ELF-1 (cell line): ENCODE measurements at regions not wholly inside any gene's neighbourhood (a gene's known extent, or its start where the extent isn't known, plus 50 kb on each side); places are given as distances from the start of the nearest gene placed in this dataset.
"Not testable (repeated sequence)": the region's sequence is repeated elsewhere in the genome, so short reads cannot be mapped to it uniquely, and the experiment has no call there.

Experiments used
- DNase-seq: peaks from one replicate; pipeline ENCODE4 v3.0.0-alpha.2; 2016; ENCODE audit warnings: low read depth, low spot score

DNA sequence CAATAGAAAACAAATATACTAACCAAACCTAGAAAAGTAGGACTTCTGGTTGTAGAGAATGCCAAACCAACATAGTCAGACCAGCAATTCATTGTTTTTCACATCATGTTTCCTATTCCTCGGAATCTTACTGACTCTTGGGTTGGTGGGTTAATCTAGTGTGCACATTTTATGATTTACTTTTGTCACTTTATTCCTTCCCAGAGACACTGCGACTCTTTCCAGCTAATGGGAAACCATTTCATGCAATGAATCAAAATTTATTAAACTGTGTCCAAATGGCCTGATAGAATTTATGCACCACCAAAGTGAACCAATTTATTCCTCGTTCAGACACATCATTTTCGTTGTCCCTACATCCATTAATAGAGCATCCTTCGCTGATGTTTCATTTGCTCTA lies 464.9 kb downstream of the RPS29 start:
- DNase-seq, result no peak

DNA sequence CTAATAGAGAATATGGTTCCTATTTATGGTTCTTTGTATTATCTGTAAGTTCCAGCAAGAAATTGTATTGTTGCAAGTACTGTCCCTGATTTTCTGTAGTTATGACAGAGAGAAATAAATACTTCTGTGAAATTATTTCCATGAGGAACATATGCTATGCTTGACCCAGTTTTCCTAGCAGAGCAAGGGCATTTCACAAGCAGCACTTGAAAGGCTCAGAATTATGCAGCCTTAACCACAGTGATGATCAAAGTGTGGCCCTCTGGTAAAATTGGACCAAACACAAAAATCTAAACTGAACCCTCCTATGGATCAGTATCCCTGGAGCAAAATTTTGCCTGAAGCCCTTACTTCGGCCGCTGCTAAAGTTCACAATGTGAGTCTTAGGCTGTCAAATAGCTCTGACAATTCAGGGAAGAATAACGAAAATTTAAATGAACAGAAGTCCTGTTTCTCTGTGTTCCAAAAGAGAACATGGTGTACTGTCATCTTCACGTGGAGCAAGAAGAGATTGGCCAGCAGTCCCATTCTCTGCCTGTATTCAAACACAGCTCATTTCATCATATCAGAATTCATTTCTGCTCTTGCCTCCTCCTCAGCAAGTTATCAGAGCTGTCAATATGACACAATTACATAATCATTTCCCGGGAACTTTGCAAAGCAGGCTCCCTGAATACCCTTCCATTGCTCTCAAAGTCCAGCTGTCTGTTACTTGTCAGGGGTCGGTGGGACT lies 471.9 kb downstream of the RPS29 start:
- no peak for DNase-seq

DNA sequence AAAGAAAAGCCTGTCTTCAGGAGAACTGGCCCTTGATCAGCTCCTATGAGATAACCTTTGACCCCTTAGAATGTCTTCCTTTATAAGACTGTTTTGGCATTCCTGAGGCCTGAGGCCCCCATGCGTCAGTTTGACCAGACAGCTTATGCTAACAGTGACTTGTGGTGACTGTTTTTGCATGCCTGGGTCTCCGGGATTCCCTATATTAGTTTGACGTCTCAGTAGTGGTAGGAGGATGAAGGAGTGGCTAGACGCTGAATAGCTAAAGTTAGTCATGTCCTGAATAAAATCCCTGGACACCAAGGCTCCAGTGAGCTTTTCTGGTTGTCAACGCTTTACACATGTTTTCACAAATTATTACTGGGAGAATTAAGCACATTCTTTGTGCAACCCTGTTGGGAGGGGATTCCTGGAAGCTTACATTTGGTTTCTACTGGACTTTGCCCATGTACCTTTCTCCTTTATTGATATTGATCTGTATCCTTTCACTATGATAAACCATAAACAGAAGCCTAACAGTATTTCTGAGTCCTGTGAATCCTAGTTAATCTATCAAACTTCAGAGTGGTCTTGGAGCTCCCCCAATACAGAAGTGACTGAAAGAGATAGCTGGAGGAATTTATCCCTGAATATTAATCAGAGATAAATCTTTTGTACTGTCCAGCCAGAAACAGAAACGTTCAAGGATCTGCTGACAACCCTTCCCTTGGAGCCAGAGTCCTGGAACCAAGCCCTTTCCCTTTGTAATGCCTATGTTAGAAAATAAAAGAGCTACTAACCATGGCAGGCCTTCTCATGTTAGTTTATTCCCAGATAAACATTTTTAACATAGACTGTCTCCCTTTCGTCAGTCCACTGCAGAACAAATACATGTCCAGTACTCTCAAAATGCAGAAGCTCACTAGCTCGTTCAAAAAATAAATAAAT lies 479.2 kb downstream of the RPS29 start:
- DNase-seq, result peak; percentile 76

DNA sequence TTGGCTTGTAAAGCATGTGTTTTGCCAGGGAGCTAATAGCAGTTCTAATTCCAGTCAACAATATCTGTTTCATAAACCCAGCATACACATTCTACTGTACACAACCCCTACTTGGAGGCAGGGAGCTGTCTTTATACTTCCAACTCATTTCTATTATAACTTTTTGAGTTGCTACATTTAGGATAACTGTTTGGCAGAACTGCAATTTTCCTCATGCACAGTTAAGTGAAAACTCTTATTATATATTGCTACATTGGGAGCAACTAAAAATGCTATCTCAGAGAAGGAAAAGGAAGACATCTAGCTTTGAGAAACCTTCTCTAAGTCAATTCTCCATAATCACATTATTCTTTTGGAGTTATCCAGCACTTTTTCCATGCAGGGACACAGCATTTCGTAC lies 480.2 kb downstream of the RPS29 start:
- no peak for DNase-seq

DNA sequence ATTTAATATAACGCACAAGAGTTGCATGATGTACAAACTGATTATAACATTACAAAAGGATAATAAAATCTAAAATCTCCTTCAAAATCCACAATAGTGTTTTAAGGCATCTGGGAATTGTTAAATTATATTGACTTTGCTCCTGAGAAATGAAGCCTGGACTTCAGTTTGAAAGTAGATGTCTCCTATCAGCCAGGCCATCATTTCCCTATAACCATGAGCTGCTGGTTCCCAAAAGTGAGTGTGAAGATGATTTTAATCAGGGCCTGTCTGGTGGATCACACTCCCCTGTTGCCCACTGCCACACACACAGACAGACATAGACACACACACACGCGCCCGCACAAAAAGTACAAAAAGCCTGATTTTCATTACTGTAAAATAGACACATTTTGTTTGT lies 480.7 kb downstream of the RPS29 start:
- DNase-seq, result no peak

DNA sequence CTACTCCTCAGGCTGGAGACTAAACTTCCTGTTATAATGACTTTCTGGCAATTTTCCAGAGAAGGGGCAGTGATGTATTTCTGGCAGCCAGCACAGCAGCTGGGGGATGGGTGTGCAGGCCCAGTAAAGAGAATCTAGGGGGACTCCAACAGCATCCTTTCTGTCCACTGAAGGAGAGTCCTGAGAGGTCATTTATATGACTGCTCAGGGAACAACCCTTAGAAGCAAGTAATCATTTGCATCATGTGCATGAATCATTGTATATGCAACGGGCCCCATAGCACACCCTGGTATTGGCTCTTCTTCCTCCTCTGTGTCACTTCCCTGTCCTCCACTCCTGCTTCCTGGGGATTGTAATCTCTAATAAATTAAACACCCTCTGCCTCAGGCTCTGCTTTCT lies 493.8 kb downstream of the RPS29 start:
- DNase-seq, result no peak

DNA sequence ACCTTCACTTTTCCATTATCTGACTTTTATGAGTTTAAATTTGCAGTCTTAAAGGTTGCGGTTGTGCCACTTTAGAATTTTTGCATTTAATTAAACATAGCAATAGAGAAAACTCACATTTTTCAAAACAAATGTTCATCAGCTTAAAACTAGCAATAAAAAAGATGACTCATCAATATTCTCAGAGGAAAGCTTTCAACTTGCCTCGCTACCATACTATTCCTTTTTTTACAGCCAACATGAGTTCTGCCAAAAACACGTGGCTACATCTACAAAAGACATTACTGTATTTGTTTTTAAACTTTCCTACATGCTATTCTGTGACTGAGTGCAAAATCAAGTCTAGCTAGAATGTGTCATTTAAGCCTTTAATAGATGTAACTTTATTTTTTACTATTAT lies 497.1 kb downstream of the RPS29 start:
- no peak for DNase-seq

DNA sequence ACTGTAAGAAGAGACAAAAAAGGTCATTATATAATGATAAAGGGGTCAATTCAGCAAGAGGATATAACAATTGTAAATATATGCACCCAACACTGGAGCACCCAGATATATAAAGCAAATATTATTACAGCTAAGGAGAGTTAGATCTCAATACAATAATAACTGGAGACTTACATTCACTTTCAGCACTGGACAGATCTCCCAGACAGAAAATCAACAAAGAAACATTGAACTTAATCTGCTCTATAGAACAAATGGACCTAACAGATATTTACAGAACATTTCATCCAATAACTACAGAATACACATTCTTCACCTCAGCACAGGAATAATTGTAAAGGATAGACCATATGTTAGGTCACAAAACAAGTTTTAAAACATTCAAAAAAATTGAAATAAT lies 512.9 kb downstream of the RPS29 start:
- not testable (repeated sequence) for DNase-seq

DNA sequence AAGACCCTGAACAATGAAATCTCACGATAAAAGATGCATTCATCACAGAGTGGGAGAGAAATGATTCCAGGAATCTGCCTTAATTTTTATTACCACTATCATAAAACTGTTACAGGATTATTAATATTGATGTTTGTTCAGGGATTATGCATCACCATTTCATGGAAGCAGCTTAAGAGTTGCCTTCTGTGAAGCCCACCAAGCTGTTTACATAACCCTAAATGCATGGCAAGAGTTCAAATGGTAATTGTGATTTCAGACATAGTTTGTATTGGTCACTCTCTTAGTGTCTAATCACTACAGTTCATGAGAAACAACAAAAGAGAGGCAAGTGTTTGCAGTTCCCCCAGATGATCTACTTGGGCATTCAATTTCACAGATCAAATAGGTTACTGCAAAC lies 527.7 kb downstream of the RPS29 start:
- DNase-seq, result no peak

DNA sequence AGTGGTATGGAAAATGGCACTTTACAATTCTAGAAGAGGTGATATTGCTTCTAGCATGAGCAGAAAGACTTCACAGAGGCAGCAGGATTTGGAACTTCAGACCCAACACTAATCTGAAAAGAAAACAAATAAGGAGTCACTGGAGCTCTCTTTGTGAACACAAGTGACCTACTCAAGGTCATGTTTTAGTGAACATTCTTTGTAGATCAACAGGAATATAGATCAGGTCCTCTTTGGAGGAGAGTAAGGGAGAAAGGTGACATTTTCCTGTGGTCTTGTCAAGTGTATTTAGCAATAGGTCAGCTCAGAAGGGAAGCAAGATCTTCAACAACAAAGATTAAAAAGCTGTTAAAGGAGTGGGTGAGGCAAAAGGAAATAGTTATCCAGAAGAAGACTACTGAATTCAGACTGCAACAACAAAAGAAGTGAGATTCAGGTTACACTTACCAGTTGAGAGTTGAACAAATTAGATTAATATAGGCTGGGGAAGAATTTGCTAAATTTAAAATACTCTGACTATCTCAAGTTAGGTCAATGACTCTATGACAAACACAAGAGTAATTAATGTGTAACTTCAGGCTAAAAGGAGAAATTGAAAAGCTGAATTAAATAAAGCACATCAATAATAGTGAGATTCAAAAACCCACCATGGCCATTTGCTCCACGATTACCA lies 528.2 kb downstream of the RPS29 start:
- no peak for DNase-seq

DNA sequence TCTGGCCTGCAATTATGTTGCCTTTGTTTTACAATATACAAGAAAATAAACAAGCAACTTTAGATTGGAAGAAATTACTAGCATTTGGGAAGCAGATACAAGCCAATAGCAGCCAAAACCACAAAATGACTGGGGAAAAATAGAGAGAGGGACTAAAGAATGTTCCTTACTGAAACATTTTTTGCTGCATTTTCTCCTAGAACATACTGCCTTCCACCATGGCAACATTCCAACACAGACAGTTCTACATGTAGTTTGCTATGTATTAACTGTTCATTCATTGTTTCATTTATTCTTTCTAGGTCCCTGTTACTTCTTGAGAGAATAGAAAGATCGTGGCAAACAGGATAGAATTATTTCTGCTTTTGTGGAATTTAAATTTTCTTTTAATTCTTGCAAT lies 530.2 kb downstream of the RPS29 start:
- no peak for DNase-seq

DNA sequence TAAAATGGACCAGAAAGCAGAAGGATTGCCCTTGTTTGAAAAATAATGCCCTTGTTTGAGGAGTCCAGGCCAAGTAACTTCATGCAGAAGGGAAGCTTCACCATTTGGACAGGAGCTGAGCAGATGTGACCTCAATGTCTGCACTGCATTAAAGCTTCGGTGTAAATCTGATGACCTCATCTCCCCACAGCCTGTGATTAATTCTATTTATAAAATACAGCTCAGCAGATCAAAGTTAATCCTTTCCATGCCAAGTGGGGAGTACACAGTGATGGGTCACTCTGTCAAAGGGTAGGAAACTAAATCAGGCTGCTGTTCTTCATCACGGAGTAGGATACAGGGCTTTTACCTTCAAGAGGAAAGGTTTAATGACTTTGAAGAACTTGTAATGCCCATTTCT lies 533.7 kb downstream of the RPS29 start:
- no peak for DNase-seq

DNA sequence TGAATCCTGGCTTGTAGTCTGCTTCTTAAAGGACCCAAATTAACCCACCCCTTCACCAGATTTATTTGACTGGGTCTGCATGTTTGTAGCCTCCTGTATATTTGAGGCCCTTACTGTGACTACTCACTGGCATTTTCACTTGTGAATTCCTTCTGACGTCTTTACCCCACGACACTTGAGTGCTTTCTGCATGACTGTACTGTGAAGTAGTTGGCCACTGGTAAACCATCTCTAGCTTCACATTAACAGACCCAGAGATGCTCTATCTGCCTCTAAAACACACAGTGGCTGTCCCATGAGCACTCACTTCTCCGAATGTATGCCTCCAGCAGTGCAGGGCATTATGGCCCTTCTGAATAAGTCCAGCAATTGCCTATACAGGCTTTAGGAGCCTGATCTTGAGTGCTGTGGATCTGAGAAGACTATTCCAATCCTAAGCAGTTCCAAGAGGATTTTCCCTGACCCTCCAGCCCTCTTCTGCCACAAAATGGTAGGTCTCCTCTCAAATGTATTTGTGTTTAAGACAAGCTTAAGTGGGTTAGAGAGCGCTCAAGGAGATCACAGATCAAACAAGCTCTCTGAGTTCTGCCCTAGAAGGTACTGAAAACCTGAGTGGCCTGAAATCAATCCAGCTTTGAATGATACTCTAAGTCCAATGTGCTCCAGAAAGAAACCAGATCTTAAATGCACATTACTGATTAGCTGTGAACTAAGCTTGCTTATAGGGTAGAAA lies 534.7 kb downstream of the RPS29 start:
- no peak for DNase-seq

DNA sequence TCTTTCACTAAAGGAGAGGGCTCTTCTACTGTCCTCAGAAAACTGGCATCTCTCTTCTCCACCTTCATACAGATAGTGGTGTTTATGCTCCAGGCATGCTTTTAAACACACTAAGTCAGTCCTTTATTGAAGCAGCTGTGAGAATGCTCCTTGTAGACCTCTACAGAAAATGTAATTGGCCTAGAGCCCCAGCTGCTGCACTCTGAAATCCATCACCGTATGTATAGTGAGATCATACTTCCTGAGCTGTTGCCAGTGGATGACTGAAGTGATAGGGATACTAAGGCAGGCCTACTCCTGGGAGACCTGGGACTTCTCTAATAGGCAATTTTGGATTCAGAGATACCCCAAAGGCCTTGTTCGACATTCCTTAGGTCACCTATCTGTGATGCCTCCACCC lies 535.4 kb downstream of the RPS29 start:
- no peak for DNase-seq

DNA sequence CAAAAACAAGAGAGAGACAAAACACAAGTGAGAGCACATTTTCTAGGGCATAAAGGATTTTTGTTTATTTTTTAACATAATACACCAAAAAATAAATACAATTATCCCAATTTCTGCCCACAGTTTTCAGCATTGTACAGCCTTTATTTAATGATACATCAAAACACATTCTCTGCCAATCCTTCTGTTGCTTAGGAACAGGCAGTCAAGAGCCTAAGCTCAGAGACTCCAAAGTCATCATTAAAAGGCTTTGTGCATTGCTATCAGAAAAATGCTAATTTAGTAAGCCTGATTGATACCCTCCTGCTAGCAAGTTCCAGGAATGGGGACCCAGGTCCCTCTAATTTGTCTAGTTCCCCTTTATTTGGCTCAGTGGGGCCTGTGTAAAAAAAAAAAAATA lies 536.5 kb downstream of the RPS29 start:
- no peak for DNase-seq

DNA sequence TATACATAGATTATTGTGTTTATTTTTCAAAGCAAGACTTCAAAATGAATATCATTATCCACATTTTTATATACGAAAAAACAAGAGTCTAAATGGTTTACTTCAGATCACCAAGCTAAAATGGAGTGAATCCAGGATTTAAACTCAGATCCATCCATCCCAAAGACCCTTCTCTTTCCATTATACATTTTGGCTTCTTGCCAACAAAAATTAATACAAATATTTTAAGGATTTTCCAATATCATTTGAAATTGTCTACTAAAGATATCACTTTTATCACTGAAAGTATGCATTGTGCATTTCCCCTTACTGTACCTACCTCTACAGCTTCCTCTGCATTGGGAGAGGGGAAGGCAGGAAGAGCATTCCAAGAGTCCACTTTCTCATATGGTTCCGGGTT lies 541.2 kb downstream of the RPS29 start:
- DNase-seq, result no peak

DNA sequence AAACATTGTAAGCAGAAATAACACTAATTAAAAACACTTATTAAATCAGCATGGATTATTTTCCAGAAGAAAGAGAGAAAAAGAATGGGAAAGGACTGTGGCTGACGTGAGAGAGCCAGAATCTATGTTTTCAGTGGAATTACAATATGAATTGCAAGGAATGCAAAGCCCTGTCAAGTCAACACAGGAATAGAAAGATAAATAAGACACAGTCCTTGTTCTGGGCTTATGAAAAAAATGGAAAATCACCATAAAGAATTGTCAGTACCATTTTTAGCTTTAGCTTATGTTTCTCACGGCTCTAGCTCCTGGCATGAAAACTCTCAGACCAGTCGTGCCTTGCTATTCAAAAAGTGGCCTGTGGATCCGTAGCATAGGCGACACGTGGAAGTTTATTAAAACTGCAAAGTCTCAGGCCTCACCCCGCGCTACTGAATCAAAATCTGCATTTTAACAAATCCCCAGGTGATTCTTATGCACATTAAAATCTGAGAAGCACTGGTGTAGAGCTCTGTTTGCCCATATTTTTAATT lies 549.1 kb downstream of the RPS29 start:
- DNase-seq, result no peak

DNA sequence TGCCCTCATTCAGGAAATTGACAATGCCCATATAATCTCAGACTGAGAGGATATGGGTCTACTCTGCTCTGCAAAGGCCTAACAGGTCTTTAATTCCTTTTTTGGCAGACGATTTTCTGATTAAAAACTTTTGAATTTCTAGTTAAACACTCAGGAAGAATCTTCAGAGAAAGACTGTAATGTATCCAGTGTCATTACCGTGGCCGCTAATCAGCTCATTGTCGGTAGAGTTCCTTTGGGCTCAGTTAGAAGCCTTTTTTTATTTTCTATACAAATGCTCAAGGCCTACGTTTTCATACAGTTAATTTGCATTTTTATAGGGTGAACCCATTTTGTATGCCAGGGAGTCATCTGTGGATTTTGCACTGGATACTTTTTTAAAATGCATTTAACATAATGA lies 549.9 kb downstream of the RPS29 start:
- no peak for DNase-seq

DNA sequence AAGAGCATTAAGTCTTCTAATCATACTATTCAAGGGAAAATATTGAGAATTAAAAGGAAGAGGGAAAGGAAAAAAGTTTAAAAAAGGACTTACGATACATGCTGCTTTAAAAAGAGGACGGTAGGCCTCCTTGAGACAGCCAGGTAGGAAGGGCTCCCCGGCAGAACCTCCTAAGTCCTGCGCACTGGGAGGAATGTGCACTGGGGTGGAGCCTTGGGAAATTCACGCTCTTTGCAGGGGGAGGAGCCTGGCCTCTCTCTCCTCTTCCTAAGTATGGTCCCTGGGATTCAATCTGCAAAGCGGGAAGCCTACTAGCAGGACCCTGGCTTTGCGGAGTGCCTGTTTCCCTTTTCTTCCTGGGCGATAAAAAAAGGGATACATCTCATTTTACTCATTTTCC lies 553.0 kb downstream of the RPS29 start:
- peak; percentile 8 for DNase-seq

DNA sequence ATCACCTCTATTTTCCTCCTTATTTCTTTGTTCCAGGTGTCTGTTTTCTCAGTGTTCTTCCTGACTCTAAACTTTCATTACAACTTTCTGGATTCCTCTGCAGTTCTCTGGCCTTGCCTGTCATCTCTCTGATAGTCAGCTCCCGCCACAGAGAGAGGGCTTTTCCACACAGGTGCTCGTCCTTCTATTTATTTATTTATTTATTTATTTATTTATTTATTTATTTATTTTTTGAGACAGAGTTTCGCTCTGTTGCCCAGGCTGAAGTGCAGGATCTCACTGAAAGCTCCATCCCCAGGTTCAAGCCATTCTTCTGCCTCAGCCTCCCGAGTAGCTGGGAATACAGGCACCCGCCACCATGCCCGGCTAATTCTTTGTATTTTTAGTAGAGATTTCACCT lies 554.5 kb downstream of the RPS29 start:
- not testable (repeated sequence) for DNase-seq

DNA sequence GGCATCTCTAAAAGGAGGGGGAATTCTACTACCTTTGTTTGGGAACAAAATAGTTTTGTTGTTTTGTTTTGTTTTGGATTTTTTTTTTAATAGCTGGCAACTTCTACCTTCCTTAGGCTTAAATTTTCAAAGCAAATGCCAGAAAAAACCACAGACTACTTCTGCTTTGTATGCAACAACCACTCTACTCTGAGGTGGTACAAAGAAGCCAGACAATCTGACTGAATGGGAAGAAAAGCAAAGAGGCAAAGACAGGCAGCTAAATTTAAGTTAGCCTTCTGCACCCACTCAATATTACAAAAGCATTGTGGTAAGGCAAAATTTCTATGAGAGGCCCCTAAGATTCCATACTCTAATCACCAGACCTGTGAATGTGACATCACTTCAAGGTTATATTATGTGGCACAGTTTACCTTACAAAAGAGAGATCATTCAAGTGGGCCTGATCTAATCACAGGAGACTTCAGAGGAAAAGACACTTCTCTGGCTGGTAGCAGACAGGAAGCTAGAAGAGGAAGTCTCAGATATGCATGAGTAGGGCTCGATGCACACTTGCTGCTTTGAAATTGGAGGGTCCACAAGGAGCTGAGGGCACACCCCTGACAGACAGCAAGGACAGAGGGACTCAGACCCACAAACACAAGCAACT lies 566.6 kb downstream of the RPS29 start:
- no peak for DNase-seq
